Ishikawa (cell line): ENCODE measurements at regions not wholly inside any gene's neighbourhood (a gene's known extent, or its start where the extent isn't known, plus 50 kb on each side); places are given as distances from the start of the nearest gene placed in this dataset.

Experiments
- CEBPB ChIP-seq: IDR thresholded peaks from 2 replicates; pipeline ENCODE4 v1.6.1; 2012
- CREB1 ChIP-seq: IDR thresholded peaks from 2 replicates; pipeline ENCODE4 v1.6.1; 2012; ENCODE audit warnings: low read depth
- EGR1 ChIP-seq: IDR thresholded peaks from 2 replicates; pipeline ENCODE4 v1.6.1; 2012
- EP300 ChIP-seq: IDR thresholded peaks from 2 replicates; pipeline ENCODE4 v1.6.1; 2012; ENCODE audit warnings: borderline replicate concordance
- MAX ChIP-seq: IDR thresholded peaks from 2 replicates; pipeline ENCODE4 v1.6.1; 2012
- NFIC ChIP-seq: IDR thresholded peaks from 2 replicates; pipeline ENCODE4 v1.6.1; 2012
- REST ChIP-seq: IDR thresholded peaks from 2 replicates; pipeline ENCODE4 v1.6.1; 2012; ENCODE audit warnings: low read depth, mild to moderate bottlenecking
- TAF1 ChIP-seq: IDR thresholded peaks from 2 replicates; pipeline ENCODE4 v1.6.1; 2012; ENCODE audit warnings: low read depth, mild to moderate bottlenecking
- USF1 ChIP-seq: IDR thresholded peaks from 2 replicates; pipeline ENCODE4 v1.6.1; 2012
- YY1 ChIP-seq: IDR thresholded peaks from 2 replicates; pipeline ENCODE4 v1.6.1; 2012; ENCODE audit warnings: low read depth

- no peak for TF ChIP-seq YY1
- TF ChIP-seq EP300 = no peak
- TF ChIP-seq EGR1 = no peak
- TF ChIP-seq CREB1 = no peak
- no peak for TF ChIP-seq MAX
- no peak for TF ChIP-seq CEBPB
- no peak for TF ChIP-seq REST
- no peak for TF ChIP-seq TAF1
- TF ChIP-seq USF1 = no peak
- no peak for TF ChIP-seq NFIC
Observed at GRCh38 chrX:116726806-116727205, 264.0 kb upstream of the CT83 start.
